CD1c-positive myeloid dendritic cell (primary cell): ENCODE measurements at regions not wholly inside any gene's neighbourhood (a gene's known extent, or its start where the extent isn't known, plus 50 kb on each side); places are given as distances from the start of the nearest gene placed in this dataset.

Experiments
- DNase-seq: peaks from one replicate; pipeline ENCODE4 v3.0.0-alpha.2; 2016; ENCODE audit errors: extremely low spot score

DNA sequence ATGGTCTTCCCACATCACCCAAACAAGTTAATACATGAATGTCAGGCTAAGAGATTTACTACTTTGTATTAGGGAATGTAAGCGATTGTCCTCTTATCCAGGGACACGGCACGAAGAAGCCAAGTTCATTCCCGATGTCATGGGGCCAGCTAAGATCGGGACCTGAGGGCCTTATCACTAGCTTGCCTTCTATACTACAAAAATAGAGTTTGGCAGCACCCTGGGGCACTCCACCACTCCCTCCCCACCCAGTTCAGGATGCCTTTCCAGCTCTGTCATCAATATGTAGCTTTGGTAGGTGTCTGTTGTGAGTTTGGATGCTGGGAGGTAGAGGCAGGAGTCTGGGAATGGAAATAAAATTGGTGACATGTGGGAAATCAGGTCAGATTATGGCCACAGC lies 197.5 kb downstream of the ATG4C start:
- no peak for DNase-seq

DNA sequence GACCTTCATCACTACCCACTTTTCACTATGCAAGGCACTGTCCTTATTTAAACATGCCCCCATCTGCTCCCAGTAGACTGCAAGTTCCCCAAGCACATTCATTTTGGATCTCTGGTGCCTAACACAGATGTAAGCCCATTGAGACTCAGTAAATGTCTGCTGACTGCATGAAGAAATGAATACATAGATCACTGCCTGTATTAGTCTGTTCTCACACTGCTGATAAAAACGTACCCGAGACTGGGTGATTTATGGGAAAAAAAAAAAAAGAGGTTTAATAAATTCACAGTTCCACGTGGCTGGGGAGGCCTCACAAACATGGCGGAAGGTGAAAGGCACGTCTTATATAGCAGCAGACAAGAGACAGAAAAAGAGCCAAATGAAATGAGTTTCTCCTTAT lies 204.9 kb downstream of the ATG4C start:
- DNase-seq, result no peak

DNA sequence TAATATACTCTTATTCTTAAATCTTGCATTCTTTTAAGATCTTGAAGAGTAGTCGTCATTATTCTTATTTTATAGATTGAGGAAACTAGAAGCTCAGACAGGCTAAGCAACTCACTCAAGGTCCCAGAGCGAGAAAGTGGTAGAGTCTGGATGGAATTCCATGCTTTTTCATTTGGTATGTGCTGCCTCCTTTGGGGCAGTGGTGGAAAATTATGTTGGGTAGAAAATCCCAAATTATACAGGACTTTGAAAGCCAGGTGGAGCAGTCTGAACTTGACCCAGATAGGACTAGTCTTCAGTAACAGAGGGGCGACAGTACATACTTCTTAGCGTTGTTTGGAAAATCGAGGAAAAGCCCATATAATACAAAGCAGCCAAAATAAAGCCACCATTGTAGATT lies 205.6 kb downstream of the ATG4C start:
- no peak for DNase-seq

DNA sequence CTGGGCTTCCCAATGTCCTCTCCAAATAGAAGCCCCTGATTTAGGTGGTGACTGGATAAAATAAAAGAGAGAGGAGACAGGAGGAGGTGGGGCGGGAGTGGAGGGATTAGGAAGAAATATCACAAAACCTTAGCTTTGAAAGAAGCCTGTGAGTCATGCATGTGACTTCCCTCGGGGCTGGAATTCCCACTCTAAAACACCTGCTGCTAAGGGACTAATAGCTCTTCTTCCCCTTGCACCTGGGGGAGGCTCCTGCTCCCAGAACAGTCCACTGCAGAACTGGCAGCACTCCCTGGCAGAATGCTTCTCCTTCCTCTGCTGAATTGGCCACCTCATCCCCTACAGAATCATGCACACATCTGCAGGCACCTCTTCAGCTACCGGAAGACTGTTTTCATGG lies 207.2 kb downstream of the ATG4C start:
- DNase-seq, result no peak

DNA sequence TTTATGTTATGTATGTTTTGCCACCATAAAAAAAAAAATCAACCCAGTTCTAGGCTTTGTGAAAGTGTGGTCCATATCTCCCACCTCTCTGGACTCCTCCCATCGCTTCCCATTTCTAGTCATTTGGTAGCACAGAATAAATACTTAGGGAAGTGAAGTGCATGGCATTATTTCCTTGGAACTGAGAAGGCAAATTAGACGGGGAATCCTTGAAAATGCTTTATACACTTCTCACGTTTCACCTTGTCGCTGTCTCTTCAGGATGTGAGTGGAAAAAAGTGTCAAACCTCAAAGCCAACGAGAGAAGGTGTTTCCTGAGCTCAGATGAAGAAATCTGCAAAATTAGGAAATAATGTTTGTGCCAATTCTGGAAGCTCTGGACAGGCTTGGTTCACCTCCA lies 209.9 kb downstream of the ATG4C start:
- DNase-seq, result no peak

DNA sequence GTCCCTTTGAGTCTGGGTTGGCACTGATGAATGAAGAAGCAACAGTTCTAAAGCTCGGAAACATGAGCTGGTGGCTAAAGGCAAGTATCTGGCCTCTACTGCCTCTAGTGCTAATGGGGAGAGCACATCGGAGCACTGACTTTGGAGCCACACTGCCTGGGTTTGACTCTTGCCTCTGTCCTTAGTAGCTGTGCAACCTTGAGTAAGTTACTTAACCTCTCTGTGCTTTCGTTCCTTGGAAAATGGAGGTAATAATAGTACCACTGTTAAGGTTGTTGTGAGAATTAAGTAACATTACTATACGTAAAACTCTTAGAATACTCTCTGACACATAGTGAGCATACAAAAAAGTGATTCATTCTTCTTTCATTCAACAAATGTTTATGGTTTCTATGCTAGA lies 211.2 kb downstream of the ATG4C start:
- no peak for DNase-seq

DNA sequence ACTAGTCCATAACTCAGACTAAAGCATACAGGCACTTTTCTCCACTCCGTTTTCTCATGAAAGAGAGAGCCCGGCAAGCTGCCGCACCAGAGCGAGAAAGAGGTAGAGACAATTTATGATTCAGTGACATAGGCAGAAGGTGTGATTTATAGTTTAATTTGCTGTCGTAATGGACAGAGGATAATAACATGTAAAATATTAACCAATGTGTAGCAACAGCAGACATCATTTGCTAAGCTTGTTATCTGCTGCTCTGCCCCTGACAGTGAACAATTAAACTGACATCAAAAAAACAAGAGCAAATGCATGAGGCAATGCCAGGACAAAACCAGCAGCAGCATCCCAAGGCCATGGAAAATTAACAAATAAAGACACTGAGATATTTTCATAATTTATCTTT lies 214.0 kb downstream of the ATG4C start:
- no peak for DNase-seq

DNA sequence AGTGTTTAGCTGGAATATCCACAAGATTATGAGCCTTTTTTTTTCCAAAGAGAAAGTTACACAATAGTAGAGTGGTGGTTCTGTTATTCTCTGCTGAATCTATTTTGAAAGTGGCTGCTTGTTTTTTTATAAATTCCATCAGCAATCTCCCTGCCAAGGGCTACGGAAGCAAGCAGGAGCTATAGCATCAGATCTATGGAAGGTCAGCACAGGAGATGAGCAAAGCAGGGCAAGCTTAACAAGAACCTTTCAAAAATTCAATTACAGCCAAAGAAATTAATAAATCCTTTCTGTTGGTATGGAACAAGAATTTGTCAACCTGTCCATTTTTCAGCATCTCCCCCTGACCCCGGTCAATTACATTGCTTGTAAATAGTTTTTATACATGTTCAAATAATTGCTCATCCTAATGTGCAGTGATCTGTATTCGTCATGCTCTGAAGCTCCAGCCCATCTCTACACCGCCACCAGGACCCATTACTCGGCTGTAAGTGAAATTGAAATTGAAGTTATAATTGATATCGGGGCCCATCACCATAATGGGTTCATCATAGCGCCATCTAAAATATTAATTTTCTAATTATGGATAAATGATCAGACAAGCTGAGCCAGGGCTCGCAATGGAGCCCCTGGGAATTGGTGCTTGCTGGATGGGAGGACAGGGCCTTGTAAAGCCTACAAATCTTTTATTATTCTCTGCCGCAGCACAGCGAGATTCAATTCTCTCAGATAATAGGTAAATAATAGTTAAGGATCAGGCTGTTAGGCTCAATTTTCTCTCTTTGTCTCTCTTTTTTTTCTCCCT lies 215.1 kb downstream of the ATG4C start:
- DNase-seq, result no peak

DNA sequence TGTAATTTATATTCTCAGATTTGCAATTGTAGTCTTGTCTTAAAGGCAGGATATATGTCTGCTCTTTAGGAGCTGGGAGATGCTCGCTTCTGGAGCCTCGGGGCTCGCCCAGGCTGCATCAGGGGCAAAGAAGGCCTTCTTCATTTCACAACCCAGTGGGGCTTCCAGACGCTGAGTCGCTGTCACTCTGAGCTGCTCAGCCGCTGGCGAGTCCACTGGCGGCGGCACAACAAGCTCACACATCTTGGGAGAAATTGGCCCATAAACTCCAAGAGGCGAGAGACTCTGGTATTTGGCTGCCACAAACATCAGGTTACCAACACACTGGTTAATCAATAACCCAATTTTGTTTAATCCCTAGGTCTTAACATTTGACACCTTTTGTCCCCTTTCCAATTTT lies 216.6 kb downstream of the ATG4C start:
- DNase-seq, result no peak

DNA sequence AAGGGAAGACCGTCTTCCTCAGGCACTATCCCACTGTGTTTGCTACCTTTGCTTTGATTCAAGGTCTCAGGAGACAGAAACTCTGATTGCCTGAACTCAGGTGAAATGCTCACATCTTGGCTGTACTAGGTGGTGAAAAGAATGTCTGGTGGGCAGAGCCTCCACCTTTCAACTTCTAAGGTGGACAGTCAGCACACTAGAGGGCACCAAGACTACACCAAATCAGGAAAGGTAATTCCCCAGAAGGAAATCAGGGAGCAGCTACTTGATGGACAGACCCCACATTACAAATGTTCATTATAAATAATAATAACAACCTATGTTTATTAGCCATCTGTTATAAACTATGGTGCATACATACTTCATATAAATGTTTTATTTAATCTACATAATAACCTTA lies 220.9 kb downstream of the ATG4C start:
- no peak for DNase-seq

DNA sequence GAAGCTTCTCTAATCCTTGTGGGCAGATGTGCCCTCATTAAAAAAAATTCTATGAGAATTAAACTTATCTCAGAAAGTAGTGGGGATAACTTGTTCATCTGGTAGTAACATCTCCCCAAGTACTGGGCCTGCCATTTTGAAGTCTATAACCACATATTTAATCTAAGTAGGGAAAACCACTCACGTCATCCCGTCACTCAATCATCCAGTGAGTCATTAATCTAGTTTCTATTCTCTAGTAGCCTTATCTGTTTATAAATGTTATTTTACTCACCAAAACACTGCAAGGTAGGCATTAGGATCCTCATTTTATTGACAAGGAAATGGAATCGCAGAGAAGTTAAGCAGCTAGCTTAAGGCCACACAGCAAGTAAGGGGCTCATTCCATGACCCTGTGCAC lies 221.9 kb downstream of the ATG4C start:
- DNase-seq, result no peak

DNA sequence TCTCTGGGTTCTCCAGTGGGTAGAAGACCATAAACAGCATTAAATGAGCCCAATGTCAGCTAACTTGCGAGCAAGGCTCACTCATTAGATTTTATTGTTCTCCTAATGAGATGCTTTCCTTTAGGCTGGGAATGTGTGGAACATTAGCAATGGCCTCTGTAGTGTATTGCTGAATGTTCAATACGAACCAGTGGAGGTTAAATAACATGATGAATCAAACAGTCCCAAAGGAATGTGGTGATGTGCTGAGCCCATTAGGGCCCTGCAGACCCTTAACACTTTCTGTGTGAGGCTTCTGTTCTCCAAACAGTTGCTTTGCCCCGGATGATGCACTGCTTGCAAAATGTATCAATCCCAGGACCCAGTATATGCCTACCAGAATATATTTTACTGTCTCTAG lies 225.5 kb downstream of the ATG4C start:
- no peak for DNase-seq

DNA sequence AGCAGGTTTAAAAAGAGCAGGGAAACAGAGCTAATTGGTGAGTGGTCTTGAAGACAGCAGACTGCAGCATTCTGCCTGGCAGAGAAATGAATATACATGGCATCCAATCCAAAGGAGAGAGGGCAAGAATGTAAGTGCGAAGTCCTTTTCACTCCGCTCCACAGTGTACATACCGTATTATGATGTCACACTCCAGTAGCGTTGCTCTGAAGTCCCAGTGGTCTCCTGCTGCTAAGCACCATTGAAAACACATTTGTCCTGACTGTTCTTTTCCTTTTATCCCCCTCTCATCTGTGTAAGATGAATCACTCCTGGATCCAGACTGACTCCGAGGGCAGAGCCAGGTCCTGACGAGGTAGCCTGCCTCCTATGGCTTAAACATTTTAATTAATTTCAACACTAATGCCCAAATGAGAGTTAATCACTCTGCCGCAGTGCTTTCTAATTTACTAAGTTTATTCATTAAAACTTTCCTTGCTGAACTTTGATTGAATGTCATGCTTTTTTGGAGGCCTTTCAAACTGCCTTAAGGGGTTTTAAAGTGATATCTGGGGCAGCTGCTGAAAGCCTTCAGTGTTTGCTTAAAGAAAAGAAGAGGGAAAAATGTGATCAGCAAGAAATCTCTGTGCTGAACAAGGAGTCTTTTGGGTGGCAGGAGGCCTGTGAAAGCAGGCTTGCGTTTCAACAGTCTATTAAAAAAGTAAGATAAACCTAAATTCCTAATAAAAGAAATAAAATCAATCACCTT lies 227.2 kb downstream of the ATG4C start:
- DNase-seq, result no peak

DNA sequence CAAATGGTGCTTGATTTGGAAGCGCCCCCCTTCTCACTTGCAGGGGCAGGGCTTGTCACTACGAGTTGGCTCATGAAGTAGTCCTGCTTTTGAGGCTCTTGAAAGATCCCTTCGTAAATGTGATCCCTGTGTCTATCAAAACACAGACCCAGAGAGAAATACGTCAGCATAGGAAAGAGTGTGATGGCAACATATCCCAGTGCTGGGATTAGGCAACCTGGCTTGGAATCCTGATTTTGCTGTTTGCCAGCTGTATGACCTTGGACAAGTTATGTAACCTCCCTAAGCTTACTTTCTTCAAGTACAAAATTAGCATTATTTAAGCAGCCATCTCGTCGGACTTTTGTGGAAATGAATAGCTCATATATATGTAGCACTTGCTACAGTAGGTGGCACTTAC lies 228.4 kb downstream of the ATG4C start:
- no peak for DNase-seq

DNA sequence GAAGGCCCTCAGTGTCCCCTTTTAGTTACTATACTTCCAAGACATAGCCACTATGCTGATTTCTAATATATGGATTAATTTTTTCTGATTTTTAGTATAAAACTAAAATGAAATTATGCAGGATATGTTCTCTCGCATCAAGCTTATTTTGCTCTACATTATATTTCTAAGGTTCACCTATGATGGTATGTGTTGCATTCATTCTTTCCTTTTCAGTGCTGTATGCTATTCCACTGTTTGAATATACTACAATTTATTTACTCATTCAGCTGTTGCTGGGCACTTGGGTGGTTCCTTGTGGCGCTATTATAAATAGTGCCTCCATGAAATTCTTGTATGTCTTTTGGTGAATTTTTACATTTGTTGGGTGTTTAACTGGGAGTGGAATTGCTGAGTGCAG lies 230.3 kb downstream of the ATG4C start:
- no peak for DNase-seq

DNA sequence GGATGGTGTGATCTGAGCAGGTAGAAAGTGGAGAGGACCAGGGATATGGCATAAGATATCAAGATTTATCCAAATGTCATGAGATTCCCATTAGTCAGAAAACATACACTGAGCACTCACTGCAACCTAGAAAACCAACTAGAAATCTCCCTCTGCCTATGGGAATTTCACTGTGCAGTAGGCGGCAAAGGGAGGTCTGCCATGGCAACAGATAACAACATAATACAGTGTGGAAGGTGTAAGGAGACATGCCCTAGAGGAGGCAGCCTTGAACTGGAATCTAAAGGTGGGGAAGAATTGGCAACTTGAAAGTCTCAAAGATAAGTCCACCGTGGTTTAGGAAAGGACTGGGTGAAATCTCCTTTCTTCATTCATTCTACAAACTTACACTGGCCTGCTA lies 238.4 kb downstream of the ATG4C start:
- no peak for DNase-seq

DNA sequence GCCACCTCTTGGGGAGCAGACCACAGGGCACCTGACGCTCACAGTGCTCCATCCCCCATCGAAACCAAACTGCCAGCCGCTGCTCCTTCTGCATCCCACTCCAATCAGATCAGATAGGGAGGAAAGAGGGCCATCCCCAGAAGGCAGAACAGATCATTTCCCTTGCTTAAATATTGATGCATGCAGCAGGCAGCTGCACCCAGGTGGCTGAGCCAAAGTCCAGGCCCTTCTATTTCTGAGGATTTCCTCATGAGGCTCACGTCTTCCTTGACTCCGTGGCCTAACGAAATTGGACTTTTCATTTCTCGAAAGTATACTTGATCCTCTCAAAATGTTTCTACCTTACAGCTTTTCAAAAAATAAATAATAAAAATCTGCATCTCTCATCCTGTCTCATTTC lies 239.2 kb downstream of the ATG4C start:
- no peak for DNase-seq

DNA sequence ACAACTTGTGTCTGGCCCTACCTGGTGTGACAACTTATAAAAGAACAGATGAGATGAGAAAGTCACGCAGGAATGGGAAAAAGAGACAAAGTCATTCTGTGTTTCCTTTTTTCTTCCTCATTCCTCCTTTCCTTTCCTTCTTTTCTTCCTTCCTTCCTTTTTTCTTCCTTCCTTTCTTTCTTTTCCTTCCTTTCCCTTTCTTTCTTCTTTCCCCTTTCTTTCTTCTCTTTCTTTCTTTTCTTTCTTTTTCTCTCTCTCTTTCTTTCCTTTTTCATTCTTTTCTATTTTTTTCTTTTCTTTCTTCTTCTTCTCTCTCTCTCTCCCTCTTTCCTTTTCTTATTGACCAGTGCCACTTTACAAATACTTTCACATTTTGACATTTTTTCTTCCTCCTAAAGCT lies 239.7 kb downstream of the ATG4C start:
- no peak for DNase-seq

DNA sequence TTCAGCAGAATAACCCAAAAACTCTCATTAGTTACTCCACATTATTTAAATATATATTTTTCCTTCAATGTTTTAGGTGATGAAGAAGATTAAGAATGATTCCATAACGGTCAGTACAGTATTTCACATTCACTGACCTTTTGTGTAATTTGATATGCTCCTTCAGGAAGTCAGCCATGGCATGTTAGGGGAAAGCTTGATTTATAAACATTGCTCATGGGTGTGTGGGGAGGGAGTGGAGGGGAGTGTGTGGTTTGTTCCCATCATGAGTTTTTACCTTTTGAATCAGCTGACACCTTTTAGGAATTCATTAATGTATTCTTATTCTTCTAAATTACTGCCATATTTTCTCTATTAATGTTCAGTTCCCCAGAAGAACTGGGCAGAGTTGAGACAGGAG lies 240.2 kb downstream of the ATG4C start:
- DNase-seq, result no peak

DNA sequence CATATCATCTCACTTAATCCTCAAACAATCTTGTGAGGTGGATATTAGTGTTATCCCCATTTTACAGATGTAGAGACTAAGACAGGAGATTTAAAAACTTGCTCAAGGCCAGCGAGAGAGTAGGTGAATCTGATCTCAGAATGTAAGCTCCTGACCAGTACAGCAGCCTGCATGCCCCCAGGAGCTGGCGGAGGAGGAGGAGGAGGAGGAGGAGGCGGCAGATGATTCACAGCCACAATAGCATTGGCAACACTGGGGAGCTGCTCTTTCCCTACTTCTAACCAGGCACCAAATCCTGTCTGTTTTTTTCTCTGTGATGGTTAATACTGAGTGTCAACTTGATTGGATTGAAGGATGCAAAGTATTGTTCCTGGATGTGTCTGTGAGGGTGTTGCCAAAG lies 243.2 kb downstream of the ATG4C start:
- DNase-seq, result no peak

DNA sequence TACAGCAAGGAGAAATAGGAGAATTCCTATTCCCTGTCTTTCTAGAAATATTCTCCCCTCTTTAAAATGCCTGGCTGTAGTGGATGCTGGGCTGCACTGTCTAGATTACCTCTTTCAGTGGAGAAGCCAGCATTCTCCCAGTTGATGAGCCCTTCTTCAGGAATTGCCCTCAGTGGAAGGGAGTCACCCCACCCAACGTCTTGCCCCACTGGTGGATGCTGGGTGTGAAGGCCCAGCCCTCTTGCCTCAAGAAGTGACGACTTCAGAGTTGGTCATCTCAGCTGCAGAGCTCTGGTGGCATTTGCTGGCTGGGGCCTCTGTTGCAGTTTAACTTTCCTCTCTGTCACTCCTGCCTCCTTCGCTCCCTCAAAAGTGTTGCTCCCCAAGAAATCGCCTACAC lies 248.2 kb downstream of the ATG4C start:
- no peak for DNase-seq

DNA sequence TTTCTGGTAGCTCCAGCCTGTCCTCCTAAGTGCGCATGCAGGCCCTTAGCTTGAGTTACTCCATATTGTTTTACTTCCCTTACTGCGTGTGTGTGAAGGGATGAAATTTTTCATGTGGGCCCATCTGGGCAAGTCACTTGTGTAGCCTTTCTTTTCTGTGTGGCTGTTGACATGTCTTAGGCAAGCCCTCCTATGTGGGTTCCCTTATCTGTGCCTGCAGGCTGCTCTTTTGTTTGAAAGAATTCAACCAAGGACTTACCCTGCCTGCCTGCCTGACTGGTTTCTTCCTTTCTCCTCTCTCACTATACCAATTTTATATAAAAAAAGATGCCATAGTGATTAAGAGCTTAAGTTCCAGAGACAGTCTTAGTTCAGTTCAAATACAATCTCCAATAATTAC lies 249.3 kb downstream of the ATG4C start:
- no peak for DNase-seq

DNA sequence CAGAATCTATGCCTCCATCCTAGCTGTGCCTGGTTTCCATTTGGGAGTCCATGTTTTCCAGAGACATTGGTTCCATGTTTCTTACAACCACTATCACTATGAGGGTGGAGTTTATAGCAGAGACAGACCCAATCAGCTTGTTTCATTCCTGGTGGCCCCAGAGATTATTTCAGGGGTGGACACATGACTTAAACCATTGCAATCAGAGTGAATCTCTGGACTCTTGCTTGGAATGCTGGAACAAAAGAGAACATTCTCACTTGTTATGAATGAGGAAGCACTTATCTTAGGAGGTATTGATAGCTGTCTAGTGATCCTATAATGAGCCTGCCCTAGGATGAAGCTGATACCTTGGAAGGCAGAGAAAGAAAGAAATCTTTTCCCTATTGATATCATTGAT lies 250.3 kb downstream of the ATG4C start:
- DNase-seq, result no peak

DNA sequence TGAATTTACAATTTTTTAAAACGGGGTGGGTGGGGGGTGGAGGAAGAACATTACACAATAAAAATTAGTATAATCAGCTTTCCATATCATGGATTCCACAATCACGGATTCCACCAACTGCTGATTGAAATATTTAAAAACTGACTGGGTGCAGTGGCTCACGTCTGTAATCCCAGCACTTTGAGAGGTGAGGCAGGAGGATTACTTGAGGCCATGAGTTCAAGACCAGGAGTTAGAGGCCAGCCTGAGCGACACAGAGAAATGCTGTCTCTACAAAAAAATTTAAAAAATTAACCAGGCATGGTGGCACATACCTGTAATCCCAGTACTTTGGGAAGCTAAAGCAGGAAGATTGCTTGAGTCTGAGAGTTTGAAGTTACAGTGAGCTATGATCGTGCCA lies 254.7 kb downstream of the ATG4C start:
- no peak for DNase-seq
